ENCODE measurements at regions not wholly inside any gene's neighbourhood (a gene's known extent, or its start where the extent isn't known, plus 50 kb on each side); places are given as distances from the start of the nearest gene placed in this dataset.
"Not testable (repeated sequence)": the region's sequence is repeated elsewhere in the genome, so short reads cannot be mapped to it uniquely, and the experiment has no call there.

- H3K36me3 ChIP-seq; H3K4me3 ChIP-seq; H3K4me1 ChIP-seq (ENCODE audit: insufficient read depth); DNase-seq; H3K27ac ChIP-seq; H3K27me3 ChIP-seq; intact Hi-C loops (cut with DNase I); H3K9me3 ChIP-seq: not testable (repeated sequence)
- WGBS, 3 donors = no CpG with 5 or more reads among the region's 7 CpGs
These were observed 95.3 kb upstream of the FAM72C start for GRCh38 chr1:144067042-144067441.

- H3K27ac ChIP-seq; H3K4me3 ChIP-seq; intact Hi-C loops (cut with DNase I); H3K27me3 ChIP-seq; H3K36me3 ChIP-seq; H3K4me1 ChIP-seq (ENCODE audit: insufficient read depth); H3K9me3 ChIP-seq: not testable (repeated sequence)
- DNase-seq = peak in 1 of 5 donors; percentile 13
- WGBS, 3 donors = 40 to 53% methylated on average over 2 to 4 of the region's 10 CpGs; no CpG with 5 or more reads in 1 of the 3 donors
These were observed 94.5 kb upstream of the FAM72C start for GRCh38 chr1:144066071-144066813.

- H3K27me3 ChIP-seq; intact Hi-C loops (cut with DNase I); H3K36me3 ChIP-seq; H3K4me3 ChIP-seq; H3K9me3 ChIP-seq; DNase-seq; H3K4me1 ChIP-seq (ENCODE audit: insufficient read depth); H3K27ac ChIP-seq: not testable (repeated sequence)
- WGBS, 3 donors = no CpG with 5 or more reads among the region's 5 CpGs
These were observed 93.7 kb upstream of the FAM72C start for GRCh38 chr1:144065299-144066060.

- DNase-seq; intact Hi-C loops (cut with DNase I); H3K4me1 ChIP-seq (ENCODE audit: insufficient read depth); H3K27me3 ChIP-seq; H3K9me3 ChIP-seq; H3K27ac ChIP-seq; H3K4me3 ChIP-seq; H3K36me3 ChIP-seq: not testable (repeated sequence)
- no CpG with 5 or more reads among the region's 5 CpGs for WGBS, 3 donors
These were observed 77.6 kb upstream of the FAM72C start for GRCh38 chr1:144049365-144049764.

- H3K36me3 ChIP-seq; H3K27ac ChIP-seq; H3K4me1 ChIP-seq (ENCODE audit: insufficient read depth); H3K9me3 ChIP-seq; H3K4me3 ChIP-seq; H3K27me3 ChIP-seq; intact Hi-C loops (cut with DNase I); DNase-seq: not testable (repeated sequence)
- WGBS, 3 donors = no CpG with 5 or more reads among the region's 3 CpGs
These were observed 74.9 kb upstream of the FAM72C start for GRCh38 chr1:144046645-144047044.

- H3K9me3 ChIP-seq; H3K36me3 ChIP-seq; H3K4me1 ChIP-seq (ENCODE audit: insufficient read depth); H3K4me3 ChIP-seq; H3K27me3 ChIP-seq; DNase-seq; H3K27ac ChIP-seq; intact Hi-C loops (cut with DNase I): not testable (repeated sequence)
- whole genome bisulfite sequencing, 3 donors = 61 to 87% (median 84%) methylated on average over 6 to 7 of the region's 13 CpGs
These were observed 74.2 kb upstream of the FAM72C start for GRCh38 chr1:144045751-144046546.

- H3K27me3 ChIP-seq; H3K9me3 ChIP-seq; H3K4me3 ChIP-seq; H3K27ac ChIP-seq; intact Hi-C loops (cut with DNase I); H3K36me3 ChIP-seq; DNase-seq; H3K4me1 ChIP-seq (ENCODE audit: insufficient read depth): not testable (repeated sequence)
- WGBS, 3 donors = no CpG with 5 or more reads among the region's 1 CpG
These were observed 70.5 kb upstream of the FAM72C start for GRCh38 chr1:144042251-144042650.

- H3K4me3 ChIP-seq; intact Hi-C loops (cut with DNase I); DNase-seq; H3K27me3 ChIP-seq; H3K4me1 ChIP-seq (ENCODE audit: insufficient read depth); H3K36me3 ChIP-seq; H3K27ac ChIP-seq; H3K9me3 ChIP-seq: not testable (repeated sequence)
- no CpG with 5 or more reads among the region's 3 CpGs for WGBS, 3 donors
These were observed 68.5 kb upstream of the FAM72C start for GRCh38 chr1:144040293-144040692.

GRCh38 chr1:144034045-144034444, 62.3 kb upstream of the FAM72C start:
- WGBS, 3 donors = no CpG with 5 or more reads among the region's 3 CpGs
- H3K27ac ChIP-seq; H3K4me1 ChIP-seq (ENCODE audit: insufficient read depth); H3K4me3 ChIP-seq; H3K9me3 ChIP-seq; intact Hi-C loops (cut with DNase I); H3K36me3 ChIP-seq; DNase-seq; H3K27me3 ChIP-seq: not testable (repeated sequence)

GRCh38 chr1:144031550-144031949, 59.8 kb upstream of the FAM72C start:
- H3K4me1 ChIP-seq (ENCODE audit: insufficient read depth); H3K9me3 ChIP-seq; H3K27me3 ChIP-seq; intact Hi-C loops (cut with DNase I); H3K4me3 ChIP-seq; DNase-seq; H3K27ac ChIP-seq; H3K36me3 ChIP-seq: not testable (repeated sequence)
- WGBS, 3 donors = 52 to 77% (median 69%) methylated on average over 2 of the region's 2 CpGs

- intact Hi-C loops (cut with DNase I); H3K36me3 ChIP-seq; DNase-seq; H3K27ac ChIP-seq; H3K9me3 ChIP-seq; H3K27me3 ChIP-seq; H3K4me3 ChIP-seq; H3K4me1 ChIP-seq (ENCODE audit: insufficient read depth): not testable (repeated sequence)
- WGBS, 3 donors = no CpG with 5 or more reads among the region's 2 CpGs
These were observed 54.2 kb upstream of the FAM72C start for GRCh38 chr1:144026022-144026421.
